Hippocampal formation (tissue), 2 donors: ENCODE measurements at regions not wholly inside any gene's neighbourhood (a gene's known extent, or its start where the extent isn't known, plus 50 kb on each side); places are given as distances from the start of the nearest gene placed in this dataset.
A peak's percentile ranks its signal among the peaks of the same experiment; 100 is the strongest.

ENCODE experiments used
- DNase-seq, 2 donors: peaks; one replicate each; lab custom pipeline; 2025; lab: John Stamatoyannopoulos, UW

DNA sequence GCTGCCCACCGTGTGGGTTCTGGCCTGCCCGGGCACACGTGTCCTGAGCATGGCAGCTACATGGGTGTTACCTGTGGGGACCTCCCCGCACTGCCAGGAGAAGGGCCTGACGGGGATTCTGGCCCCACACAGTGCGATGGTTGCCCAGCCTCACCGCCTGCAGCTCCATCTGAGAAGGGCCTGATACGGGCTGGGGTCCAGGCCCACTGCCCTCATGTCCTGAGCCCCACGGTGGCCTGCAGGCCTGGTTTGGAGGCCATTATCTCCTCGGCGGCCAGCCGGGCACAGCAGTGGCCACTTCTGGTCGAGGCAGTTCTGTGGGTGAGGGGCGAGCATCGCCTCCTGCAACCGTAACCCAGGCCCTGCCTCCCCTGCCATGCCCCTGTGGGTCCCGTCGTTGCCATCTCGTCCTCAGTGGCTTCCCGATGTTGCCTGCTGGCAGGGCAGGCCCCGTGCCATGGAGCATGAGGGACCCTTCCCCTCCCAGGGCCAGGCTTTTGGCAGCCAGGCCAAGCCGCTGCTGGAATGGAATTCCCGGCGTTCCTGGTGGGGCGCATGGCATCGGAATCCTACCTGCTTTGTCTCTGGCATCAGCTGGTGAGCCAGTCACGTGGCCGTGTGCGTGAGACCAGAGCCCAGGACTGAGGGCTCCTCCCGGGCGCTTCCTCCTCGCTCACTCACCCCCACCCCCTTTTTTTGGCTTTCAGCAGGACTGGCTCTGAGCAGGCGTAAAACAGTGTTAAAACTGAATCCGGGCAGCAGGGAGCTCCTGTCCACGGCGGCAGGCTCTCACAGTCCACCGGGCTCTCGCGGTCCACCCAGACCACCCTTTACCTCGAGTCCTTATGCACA, 71.9 kb upstream of the PPARA start:
- DNase-seq: peak in 1 of 2 donors; percentile 32

DNA sequence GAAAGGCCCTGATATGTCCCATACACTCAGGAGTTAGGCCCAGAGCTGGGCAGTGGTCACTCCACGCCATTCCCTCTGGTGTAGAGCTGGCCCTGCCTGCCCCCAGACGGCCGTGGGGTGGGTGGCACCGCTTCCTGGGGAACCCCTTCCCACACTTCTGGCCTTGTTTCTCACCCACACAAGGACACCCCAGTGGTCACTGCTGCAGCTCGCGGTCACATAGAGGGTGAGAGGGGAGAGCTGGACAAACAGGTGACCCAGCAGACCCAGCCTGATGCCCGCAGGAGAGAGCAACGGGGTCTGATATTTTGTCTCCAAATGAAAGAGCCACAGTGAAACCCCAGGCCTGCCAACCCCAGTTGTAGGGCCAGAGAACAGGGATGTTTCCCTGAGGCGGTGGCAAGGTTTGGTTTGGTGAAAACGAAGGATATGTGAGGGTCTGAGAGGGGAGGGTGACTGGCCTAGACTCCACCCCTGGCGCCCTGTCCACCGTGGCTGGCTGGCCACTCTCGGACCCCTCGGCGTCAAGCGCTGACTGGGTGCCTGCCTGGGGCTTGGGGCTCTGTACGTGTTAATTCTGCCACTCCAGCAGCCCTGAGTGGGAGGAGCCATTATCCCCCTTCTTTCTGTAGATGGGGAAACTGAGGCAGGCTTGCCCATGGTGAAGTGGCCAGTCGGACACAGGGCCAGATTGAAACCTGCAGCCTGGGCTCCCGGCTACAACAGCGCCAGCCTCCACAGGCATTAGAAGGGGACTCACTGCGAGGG, 71.0 kb upstream of the PPARA start:
- DNase-seq: no peak

DNA sequence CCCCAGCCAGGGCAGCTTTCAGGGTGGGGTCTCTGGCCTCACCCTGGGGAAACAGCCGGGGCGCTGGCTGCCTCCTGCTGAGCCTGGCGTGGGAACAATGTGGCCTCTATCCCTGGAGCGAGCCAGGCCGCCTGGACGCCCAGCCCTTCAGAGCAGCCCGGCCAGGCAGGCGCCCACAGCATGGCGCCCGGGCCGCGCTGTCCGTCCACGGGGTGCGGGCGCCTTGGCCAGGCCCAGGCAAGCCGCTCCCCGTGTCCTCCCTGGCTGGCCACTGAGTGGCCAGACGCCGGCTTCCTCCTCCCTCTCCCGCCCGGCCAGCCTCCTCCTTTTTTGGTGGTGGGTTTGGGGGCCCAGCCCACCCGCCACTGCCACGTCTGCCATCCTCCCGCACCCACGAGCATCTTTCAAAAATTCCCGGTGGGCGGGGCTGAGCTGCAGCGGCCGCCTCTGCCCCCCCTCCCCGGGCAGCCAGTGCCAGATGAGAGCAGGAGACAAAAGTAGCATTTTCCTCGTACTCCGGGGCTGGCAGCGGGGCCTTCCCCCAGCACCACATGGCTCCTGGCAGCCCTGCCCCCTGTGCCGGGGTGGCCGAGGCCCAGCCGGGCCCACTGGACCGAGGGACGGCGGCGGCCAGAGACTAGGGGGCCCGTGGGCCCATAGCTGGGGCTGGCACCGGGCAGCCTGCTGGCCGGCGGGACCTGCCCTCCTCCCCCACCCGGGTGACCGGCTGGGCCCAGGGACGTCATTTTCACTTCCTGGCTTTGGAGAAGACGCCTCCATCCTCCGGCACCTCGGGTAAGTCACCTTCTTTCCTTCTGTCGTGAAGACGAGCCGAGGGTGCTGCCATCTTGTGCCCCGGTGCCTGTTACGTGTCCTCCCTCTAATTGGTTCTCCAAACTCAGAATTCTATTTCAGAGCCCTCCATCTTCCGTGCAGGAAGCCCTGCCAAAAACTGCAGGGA, 70.2 kb upstream of the PPARA start:
- DNase-seq: peak; percentile 91 to 99

DNA sequence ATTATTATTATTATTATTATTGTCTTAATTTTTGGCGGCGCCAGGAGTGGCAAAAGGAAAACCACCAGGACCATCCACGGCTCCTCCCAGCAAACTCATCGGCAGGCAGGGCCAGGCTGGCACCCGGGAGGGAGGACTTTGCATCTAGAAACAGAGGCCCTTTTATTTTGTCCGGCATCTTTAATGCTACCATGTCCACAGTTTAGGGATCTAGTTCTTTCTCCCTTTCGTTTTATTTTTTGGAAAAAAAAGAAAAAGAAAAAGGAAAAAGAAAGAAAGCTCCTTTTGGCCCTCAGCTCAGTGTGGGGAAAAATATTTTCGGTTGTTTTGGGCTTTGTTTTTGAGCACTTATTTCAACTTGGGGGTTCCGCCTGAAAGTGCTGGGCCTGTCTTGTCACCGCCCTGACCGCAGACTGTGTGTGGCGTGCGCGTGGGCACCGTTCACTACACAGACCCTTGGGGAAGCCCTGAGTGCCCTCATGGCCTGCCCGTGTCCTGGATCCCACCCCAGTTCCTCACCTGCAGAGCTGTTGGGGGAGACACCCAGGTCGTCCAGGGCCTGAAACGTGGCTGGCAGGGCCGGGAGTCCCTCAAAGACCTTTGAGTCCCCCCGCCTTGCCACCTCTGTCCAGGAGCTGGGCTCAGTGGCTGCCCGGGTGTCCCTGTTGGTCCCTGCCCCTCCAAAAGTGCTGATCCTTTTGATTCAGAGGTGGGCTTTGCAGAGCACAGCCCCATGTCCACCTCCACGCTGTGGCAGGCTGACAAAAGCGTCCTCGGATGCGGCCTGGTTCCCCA, 69.1 kb upstream of the PPARA start:
- DNase-seq: peak; percentile 64 to 82

GRCh38 chr22:46081831-46082210, 68.5 kb upstream of the PPARA start:
- DNase-seq: no peak

GRCh38 chr22:46082633-46083032, 67.7 kb upstream of the PPARA start:
- DNase-seq: no peak

- no peak for DNase-seq
Observed at GRCh38 chr22:46083383-46084350, 66.7 kb upstream of the PPARA start.

DNA sequence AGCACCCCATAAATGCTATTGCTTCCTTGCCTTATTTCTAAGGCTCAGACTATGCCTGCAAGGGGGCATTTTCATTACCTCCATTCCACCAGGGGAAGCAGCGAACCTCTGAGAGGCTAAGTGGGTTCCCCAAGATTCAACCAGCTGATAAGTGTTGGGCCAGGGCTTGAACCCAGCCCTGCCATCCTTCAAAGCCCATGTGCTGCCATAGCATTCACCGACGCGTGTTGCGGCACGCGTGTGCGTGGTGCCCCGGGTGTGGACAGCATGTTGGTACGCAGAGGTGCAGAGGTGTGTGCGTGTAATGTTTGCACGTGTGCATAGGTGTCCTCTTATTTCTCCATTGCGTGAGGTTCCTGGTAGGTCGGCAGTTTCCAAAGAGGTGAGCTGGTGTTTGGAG, 66.0 kb upstream of the PPARA start:
- no peak for DNase-seq

DNA sequence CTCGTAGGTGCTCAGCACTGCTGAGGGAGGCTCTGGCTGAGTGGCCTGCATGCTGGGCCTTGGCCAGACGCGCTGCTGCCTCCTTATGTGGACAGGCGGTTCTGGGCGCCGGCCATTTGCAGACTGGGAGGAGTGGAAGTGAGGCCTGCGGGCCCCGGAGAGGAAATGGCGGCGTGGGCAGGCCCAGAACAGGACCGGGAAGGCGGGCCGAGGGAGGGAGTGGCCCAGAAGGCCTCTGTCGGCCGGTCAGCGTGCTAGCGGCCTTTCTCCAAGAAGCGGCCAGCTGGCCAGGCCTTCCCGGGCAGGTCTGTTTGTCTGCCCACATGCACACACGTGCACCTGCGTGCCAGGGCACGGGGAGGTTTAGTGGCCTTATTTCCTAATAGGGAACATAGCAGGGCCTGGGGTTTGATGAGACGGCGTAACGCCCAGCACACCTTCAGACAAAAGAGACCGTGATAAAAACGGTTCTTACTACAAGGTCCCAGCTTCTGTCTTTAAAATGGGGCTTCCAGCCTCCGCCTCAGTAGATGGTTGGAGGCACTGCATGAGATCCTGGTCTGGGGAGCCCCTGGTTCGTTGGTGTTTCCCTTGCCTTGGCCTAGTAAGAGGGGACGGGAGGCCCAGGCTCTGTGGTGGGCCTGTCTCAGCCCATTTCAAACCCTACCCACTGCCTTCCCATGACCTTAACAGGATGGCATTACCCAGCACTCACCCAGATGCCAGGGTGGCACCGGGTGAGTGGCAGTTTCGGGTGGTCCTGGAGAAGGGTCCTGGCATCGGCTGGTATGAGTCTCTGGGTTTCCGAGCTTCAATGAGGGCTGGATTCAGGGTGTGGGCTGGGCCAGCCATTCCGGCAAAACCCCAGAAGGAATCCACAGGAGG, 65.1 kb upstream of the PPARA start:
- DNase-seq: peak in 1 of 2 donors; percentile 75

GRCh38 chr22:46085828-46086576, 64.3 kb upstream of the PPARA start:
- DNase-seq: no peak

GRCh38 chr22:46086577-46087335, 63.6 kb upstream of the PPARA start:
- no peak for DNase-seq

- DNase-seq: no peak
Observed at GRCh38 chr22:46087336-46087690, 63.0 kb upstream of the PPARA start.

- peak; percentile 94 to 97 for DNase-seq
Observed at GRCh38 chr22:46087816-46088277, 62.5 kb upstream of the PPARA start.

GRCh38 chr22:46088541-46089311, 61.6 kb upstream of the PPARA start:
- no peak for DNase-seq

- DNase-seq: no peak
Observed at GRCh38 chr22:46089426-46090035, 60.8 kb upstream of the PPARA start.

DNA sequence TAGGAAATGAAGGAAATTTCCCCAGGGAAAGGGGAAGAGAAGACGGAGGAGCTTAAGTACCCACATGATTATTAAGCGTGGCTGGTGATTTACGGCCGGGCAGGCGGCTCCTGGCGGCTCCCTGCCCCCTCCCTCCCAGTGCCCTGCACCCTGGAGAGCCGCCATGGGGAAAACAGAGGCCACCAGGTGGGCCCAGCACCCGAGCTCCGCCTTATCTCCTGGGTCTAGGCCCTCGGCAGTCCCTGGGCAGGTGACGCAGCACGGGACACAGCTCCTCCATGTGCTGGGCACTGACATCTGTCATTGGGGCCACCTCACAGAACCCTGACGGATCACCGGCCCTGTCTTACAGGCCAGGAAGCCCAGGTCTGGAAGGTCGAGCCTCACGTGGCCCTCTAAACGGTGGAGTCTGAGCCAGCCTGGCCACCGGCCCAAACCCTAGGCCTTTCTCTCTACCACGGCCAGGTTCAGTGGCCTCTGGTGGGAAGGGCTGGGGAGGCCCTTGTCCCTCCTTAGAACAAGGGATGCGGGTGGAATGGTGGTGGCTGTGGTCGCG, 60.2 kb upstream of the PPARA start:
- DNase-seq: no peak
